ENCODE measurements at regions not wholly inside any gene's neighbourhood (a gene's known extent, or its start where the extent isn't known, plus 50 kb on each side); places are given as distances from the start of the nearest gene placed in this dataset.

DNA sequence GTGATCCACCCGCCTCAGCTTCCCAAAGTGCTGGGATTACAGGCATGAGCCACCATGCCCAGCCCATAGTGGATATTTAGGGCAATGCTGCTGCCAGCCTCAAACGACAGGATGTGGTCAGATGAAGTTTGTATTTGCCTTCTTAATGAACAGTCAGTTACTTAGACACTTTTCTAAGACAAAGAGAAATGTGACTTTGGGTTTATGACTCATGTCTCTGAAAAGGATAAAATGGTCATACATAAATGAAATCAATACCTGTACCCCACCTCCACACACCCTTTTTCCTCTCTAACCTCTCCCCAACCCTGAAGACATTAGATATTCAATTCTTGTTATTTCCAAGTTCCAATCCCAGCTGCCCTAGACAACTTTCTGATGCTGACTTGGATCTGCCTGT is 109.3 kb upstream of the INSIG1 start:
- POLR2A ChIA-PET, result no interaction called here
- no peaks in the 10 kb centered on the region for H3K36me3 Mint-ChIP-seq (ENCODE audit: low read depth)

DNA sequence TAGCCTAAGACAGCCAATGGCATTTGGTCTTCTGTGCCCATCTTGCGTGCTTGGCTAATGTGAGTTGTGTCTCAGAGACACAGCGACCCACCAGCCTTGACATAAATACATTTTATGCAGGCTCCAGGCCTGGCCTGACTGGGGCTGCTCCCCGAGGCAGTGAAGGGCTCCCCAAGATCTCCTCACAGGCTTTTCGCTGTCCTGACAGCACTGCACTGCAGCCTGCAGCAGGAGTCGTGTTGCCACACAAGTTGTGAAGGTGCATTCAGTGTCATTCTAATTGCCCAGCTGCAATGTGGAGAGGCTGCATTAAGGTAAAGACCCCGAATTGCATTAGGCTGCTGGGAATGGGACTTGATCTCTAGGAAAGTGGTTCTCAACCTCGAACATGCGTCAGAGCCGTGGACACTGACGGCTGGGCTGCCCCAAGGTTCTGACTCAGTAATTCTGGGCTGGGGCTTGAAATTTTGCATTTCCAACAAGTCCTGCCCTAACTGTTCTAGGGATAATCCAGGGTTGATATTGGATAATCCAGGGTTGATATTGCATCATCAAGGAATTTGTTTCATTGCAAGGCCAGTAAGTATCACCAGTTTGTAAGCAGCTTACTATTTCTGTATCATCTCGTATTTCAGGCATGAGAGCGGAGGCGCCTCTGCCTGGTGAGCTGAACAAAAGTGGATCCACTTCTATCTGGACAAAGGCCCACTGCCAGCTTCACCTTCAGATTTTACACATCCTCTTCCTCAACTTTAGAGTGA is 108.7 kb upstream of the INSIG1 start:
- intact Hi-C loops (cut with DNase I, micrococcal nuclease), result no loop called here
- no peaks in the 10 kb centered on the region for H3K36me3 ChIP-seq (ENCODE audit: insufficient read depth, low read length)
- Mint-ChIP-seq H3K36me3 (ENCODE audit: low read depth) (no peaks in the 10 kb centered on the region), H3K4me1 (ENCODE audit: low read depth) (no peaks in the 10 kb centered on the region), H3K27me3 (peaks cover 26% of the 10 kb centered on the region), H3K4me3 (no peak overlapping the region), H3K9me3 (peaks cover 10% of the 10 kb centered on the region), H3K27ac (no peak overlapping the region)
- H3K27me3 ChIP-seq (ENCODE audit: control insufficient read depth in 1 of 2, insufficient read depth in 2 of 2, low read length in 2 of 2), result no peaks in the 10 kb centered on the region
- POLR2A ChIA-PET, result no interaction called here
- DNase-seq (no peak), ATAC-seq (ENCODE audit: poor library complexity) (no peak)
- TF ChIP-seq, protein P1, sequence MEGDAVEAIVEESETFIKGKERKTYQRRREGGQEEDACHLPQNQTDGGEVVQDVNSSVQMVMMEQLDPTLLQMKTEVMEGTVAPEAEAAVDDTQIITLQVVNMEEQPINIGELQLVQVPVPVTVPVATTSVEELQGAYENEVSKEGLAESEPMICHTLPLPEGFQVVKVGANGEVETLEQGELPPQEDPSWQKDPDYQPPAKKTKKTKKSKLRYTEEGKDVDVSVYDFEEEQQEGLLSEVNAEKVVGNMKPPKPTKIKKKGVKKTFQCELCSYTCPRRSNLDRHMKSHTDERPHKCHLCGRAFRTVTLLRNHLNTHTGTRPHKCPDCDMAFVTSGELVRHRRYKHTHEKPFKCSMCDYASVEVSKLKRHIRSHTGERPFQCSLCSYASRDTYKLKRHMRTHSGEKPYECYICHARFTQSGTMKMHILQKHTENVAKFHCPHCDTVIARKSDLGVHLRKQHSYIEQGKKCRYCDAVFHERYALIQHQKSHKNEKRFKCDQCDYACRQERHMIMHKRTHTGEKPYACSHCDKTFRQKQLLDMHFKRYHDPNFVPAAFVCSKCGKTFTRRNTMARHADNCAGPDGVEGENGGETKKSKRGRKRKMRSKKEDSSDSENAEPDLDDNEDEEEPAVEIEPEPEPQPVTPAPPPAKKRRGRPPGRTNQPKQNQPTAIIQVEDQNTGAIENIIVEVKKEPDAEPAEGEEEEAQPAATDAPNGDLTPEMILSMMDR (IDR thresholded peaks at IDR 0.05), result no peak
- CTCF ChIA-PET, result interaction anchor here (1.7 to 4.0 kb wide), 3 partner anchors 16 to 156 kb away, joined by 5 to 24 read pairs (median 7); no protein-coding TSS in a partner anchor
- no peak overlapping the region for H3K4me3 ChIP-seq (ENCODE audit: low read length)
- H3K9me3 ChIP-seq (ENCODE audit: control insufficient read depth in 1 of 2, insufficient read depth in 1 of 2, low read length in 2 of 2), result peaks cover 22 to 27% of the 10 kb centered on the region in 2 experiments
- peaks cover 5% of the 10 kb centered on the region for H3K4me1 ChIP-seq (ENCODE audit: insufficient read depth, low read length)
- no peak overlapping the region for H3K27ac ChIP-seq (ENCODE audit: low read depth in 1 of 2, low read length in 2 of 2)

More for the DNA sequence above, 109.3 kb upstream of the INSIG1 start:
- H3K36me3 ChIP-seq (ENCODE audit: insufficient read depth, low read length), result no peaks in the 10 kb centered on the region
- H3K9me3 ChIP-seq (ENCODE audit: control insufficient read depth in 1 of 2, insufficient read depth in 1 of 2, low read length in 2 of 2), result peaks cover 22 to 30% of the 10 kb centered on the region in 2 experiments
- Mint-ChIP-seq H3K27ac (no peak overlapping the region), H3K9me3 (peaks cover 10% of the 10 kb centered on the region), H3K27me3 (peaks cover 26% of the 10 kb centered on the region), H3K4me1 (ENCODE audit: low read depth) (no peaks in the 10 kb centered on the region), H3K4me3 (no peak overlapping the region)
- TF ChIP-seq, protein P1 (IDR thresholded peaks at IDR 0.05), result no peak
- no peak for DNase-seq
- intact Hi-C loops (cut with DNase I, micrococcal nuclease), result no loop called here
- H3K4me3 ChIP-seq (ENCODE audit: low read length), result no peak overlapping the region
- CTCF ChIA-PET, result interaction anchor here (4.0 kb wide), 1 partner anchor 157 kb away, joined by 24 read pairs; no protein-coding TSS in a partner anchor
- ATAC-seq (ENCODE audit: poor library complexity), result no peak
- no peaks in the 10 kb centered on the region for H3K27me3 ChIP-seq (ENCODE audit: control insufficient read depth in 1 of 2, insufficient read depth in 2 of 2, low read length in 2 of 2)
- H3K4me1 ChIP-seq (ENCODE audit: insufficient read depth, low read length), result peaks cover 5% of the 10 kb centered on the region
- H3K27ac ChIP-seq (ENCODE audit: low read depth in 1 of 2, low read length in 2 of 2), result no peak overlapping the region

DNA sequence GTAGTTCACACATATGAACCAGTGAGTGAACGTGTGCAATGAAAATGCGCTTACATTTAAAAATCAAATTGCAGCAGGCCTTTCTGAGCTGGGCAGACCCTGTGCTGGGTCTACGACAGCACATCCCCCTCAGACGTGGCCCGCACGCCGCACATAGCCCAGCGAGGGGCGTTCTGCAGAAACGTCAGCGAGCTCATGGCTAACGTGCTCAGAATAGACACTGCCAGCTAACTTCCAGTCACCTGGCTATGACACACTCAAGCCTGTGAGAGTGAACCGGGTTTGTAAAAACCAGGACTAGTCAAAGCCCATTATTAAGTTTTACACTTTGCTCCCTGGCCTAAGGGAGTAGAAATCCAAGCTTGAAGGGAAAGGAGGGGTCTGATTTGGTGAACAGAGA is 108.1 kb upstream of the INSIG1 start:
- no peaks in the 10 kb centered on the region for H3K36me3 ChIP-seq (ENCODE audit: insufficient read depth, low read length)
- no peak overlapping the region for H3K4me3 ChIP-seq (ENCODE audit: low read length)
- peaks cover 17 to 27% of the 10 kb centered on the region in 2 experiments for H3K9me3 ChIP-seq (ENCODE audit: control insufficient read depth in 1 of 2, insufficient read depth in 1 of 2, low read length in 2 of 2)
- TF ChIP-seq, protein P1 (IDR thresholded peaks at IDR 0.05), result no peak
- no peak for DNase-seq
- H3K4me1 ChIP-seq (ENCODE audit: insufficient read depth, low read length), result peaks cover 5% of the 10 kb centered on the region
- H3K27ac ChIP-seq (ENCODE audit: low read depth in 1 of 2, low read length in 2 of 2), result no peak overlapping the region
- Mint-ChIP-seq H3K27me3 (peaks cover 26% of the 10 kb centered on the region), H3K9me3 (peaks cover 10% of the 10 kb centered on the region), H3K27ac (no peak overlapping the region), H3K36me3 (ENCODE audit: low read depth) (no peaks in the 10 kb centered on the region), H3K4me1 (ENCODE audit: low read depth) (no peaks in the 10 kb centered on the region), H3K4me3 (no peak overlapping the region)
- no peaks in the 10 kb centered on the region for H3K27me3 ChIP-seq (ENCODE audit: control insufficient read depth in 1 of 2, insufficient read depth in 2 of 2, low read length in 2 of 2)
- no peak for ATAC-seq (ENCODE audit: poor library complexity)
- ChIA-PET POLR2A (no interaction called here), CTCF (interaction anchor here (1.7 to 4.0 kb wide), 3 partner anchors 16 to 155 kb away, joined by 5 to 24 read pairs (median 7); no protein-coding TSS in a partner anchor)
- intact Hi-C loops (cut with DNase I, micrococcal nuclease), result no loop called here
